GM12892 (cell line): ENCODE measurements at regions not wholly inside any gene's neighbourhood (a gene's known extent, or its start where the extent isn't known, plus 50 kb on each side); places are given as distances from the start of the nearest gene placed in this dataset.

Source experiments
- POLR2A ChIP-seq: IDR thresholded peaks from 2 replicates; pipeline ENCODE4 v1.6.1; 2011; ENCODE audit warnings: low read depth, low read length, control low read depth
- POLR2AphosphoS5 ChIP-seq: IDR thresholded peaks from 2 replicates; pipeline ENCODE4 v1.6.1; 2011; ENCODE audit warnings: low read depth, low read length, control low read depth
- TAF1 ChIP-seq: IDR thresholded peaks from 2 replicates; pipeline ENCODE4 v1.6.1; 2011; ENCODE audit warnings: low read depth, mild to moderate bottlenecking, control low read depth, low read length, borderline replicate concordance

DNA sequence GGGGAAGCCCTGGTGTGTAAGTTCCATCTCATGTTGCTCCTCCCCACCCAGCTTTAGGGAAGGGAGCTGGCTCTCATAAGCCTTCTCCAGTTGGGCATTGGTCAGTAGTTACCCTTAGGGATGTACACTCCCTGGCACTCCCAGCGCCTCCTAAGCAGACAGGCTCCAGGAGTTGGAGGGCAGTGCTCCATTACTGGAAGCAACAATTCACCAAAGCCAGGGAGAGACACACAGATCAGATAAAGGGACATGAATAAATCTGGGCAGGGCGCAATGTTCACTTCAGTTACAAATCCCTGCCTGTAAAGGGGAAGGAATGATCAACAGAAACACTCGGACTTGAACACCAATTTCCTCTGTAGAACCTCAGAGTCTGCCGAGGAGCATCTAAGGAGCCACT is 169.1 kb upstream of the CTNNB1 start:
- no peak for TF ChIP-seq TAF1
- no peak for TF ChIP-seq POLR2A
- TF ChIP-seq POLR2AphosphoS5, result no peak
